ENCODE measurements at regions not wholly inside any gene's neighbourhood (a gene's known extent, or its start where the extent isn't known, plus 50 kb on each side); places are given as distances from the start of the nearest gene placed in this dataset.

DNA sequence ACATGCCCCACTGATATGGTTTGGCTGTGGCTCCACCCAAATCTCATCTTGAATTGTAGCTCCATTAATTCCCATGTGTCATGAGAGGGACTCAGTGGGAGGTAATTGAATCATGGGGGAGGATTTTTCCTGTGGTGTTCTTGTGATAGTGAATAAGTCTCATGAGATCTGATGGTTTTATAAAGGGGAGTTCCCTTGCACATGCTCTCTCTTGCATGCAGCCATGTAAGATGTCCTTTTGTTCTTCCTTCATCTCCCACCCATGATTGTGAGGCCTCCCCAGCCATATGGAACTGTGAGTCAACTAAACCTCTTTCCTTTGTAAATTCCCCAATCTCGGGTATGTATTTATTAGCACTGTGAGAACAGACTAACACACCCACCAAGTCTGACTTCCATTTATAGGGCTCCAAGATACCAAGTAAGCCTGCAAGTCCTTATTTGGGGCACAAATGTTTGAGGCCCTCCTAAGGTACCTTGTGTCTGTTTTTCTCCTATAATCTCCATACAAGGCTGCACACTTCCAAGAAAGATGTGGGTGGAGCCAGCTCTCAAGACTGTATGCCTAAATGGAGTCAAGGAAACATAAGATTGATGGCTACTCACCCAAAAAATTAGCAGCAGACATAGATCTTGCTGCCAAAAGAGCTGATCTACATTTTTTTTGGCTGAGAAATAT, 364.7 kb downstream of the TXNL1 start:
- Mint-ChIP-seq H3K4me1 (ENCODE audit: low read depth) (no peaks in the 10 kb centered on the region), H3K27ac (no peak overlapping the region), H3K4me3 (ENCODE audit: low read depth) (no peak overlapping the region), H3K36me3 (ENCODE audit: insufficient read depth) (no peaks in the 10 kb centered on the region), H3K27me3 (peaks cover 5% of the 10 kb centered on the region), H3K9me3 (ENCODE audit: low read depth) (no peaks in the 10 kb centered on the region)
- no peak for TF ChIP-seq CTCF (IDR thresholded peaks at IDR 0.05; ENCODE audit: unreplicated experiment)
- no peak for DNase-seq (ENCODE audit: low spot score, unreplicated experiment)

DNA sequence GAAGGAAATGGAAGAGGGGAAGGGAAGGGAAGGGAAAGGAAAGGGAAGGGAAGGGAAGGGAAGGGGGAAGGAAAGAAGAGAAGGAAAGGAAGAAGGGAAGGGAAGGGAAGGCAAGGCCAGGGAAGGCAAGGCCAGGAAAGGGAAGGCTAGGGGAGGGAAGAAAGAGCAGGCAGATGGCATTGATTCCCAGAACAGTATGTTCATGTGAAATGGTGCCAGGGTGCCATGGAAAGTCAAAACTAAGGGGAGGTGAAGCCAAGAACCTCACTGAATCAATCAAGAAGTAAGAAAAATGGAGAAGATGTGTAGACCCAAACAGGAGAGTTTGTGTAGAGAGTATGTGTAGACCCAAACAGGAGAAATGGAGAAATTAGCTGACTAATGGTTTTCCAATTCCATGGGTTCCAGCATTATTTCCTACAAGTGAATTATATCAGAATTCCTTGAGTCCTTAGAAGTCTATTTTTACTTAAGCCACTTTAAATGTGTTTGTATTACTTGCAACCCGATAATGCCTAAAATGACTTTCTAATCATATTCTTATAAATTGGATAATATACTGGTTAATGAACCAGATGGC, 367.6 kb downstream of the TXNL1 start:
- Mint-ChIP-seq H3K36me3 (ENCODE audit: insufficient read depth) (no peaks in the 10 kb centered on the region), H3K9me3 (ENCODE audit: low read depth) (no peaks in the 10 kb centered on the region), H3K4me3 (ENCODE audit: low read depth) (no peak overlapping the region), H3K27me3 (peaks cover 16% of the 10 kb centered on the region), H3K27ac (no peak overlapping the region), H3K4me1 (ENCODE audit: low read depth) (no peaks in the 10 kb centered on the region)
- no peak for TF ChIP-seq CTCF (IDR thresholded peaks at IDR 0.05; ENCODE audit: unreplicated experiment)
- DNase-seq (ENCODE audit: low spot score, unreplicated experiment), result no peak

GRCh38 chr18:56269958-56270357, 368.4 kb downstream of the TXNL1 start:
- Mint-ChIP-seq H3K9me3 (ENCODE audit: low read depth) (no peaks in the 10 kb centered on the region), H3K4me3 (ENCODE audit: low read depth) (no peak overlapping the region), H3K27me3 (peaks cover 16% of the 10 kb centered on the region), H3K4me1 (ENCODE audit: low read depth) (no peaks in the 10 kb centered on the region), H3K36me3 (ENCODE audit: insufficient read depth) (no peaks in the 10 kb centered on the region), H3K27ac (no peak overlapping the region)
- no peak for TF ChIP-seq CTCF (IDR thresholded peaks at IDR 0.05; ENCODE audit: unreplicated experiment)
- DNase-seq (ENCODE audit: low spot score, unreplicated experiment), result no peak

DNA sequence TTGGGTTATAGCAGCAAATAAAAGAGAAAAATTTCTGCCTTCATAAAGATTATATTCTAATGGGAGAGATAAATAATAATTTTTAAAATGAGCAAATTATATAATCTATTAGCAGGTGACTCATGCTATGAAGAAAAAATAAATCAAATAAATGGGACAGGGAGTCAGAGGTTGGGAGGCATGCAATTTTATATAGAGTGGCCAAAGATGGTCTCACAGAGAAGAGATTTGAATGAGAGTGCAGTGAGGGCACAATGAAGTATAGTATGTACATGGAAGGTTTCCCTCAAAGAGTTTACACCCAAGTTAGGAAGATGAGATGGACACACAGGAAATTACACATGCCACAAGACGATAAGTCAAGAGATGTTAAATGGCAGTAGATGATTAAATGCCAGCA, 369.4 kb downstream of the TXNL1 start:
- TF ChIP-seq CTCF (IDR thresholded peaks at IDR 0.05; ENCODE audit: unreplicated experiment), result no peak
- Mint-ChIP-seq H3K4me3 (ENCODE audit: low read depth) (no peak overlapping the region), H3K9me3 (ENCODE audit: low read depth) (no peaks in the 10 kb centered on the region), H3K36me3 (ENCODE audit: insufficient read depth) (no peaks in the 10 kb centered on the region), H3K27me3 (peaks cover 16% of the 10 kb centered on the region), H3K27ac (no peak overlapping the region), H3K4me1 (ENCODE audit: low read depth) (peaks cover 4% of the 10 kb centered on the region)
- no peak for DNase-seq (ENCODE audit: low spot score, unreplicated experiment)

DNA sequence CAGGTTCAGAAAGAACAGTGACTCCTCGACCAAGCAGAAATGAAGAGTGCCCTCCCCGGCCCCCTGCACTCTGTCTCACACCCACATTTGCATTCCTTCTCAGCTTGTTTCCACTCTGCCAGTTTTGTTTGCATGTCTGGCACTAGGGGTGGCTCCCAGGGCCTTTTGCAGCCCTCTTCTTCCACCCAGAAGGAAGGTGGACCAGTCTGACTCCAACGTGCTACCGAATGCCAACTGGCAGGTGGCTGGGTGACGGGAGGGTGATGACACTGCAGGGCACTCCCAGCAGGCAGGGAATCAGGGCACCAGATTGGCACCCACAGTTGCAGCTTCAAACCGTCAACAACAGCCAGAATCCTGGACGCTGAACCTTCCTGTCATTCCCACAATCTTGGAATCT, 371.1 kb downstream of the TXNL1 start:
- TF ChIP-seq CTCF (IDR thresholded peaks at IDR 0.05; ENCODE audit: unreplicated experiment), result no peak
- Mint-ChIP-seq H3K27me3 (peaks cover 16% of the 10 kb centered on the region), H3K36me3 (ENCODE audit: insufficient read depth) (no peaks in the 10 kb centered on the region), H3K4me3 (ENCODE audit: low read depth) (no peak overlapping the region), H3K4me1 (ENCODE audit: low read depth) (peaks cover 4% of the 10 kb centered on the region), H3K27ac (no peak overlapping the region), H3K9me3 (ENCODE audit: low read depth) (no peaks in the 10 kb centered on the region)
- no peak for DNase-seq (ENCODE audit: low spot score, unreplicated experiment)

All from progenitor cell of endocrine pancreas (in vitro differentiated cells).